ENCODE measurements at regions not wholly inside any gene's neighbourhood (a gene's known extent, or its start where the extent isn't known, plus 50 kb on each side); places are given as distances from the start of the nearest gene placed in this dataset.

DNA sequence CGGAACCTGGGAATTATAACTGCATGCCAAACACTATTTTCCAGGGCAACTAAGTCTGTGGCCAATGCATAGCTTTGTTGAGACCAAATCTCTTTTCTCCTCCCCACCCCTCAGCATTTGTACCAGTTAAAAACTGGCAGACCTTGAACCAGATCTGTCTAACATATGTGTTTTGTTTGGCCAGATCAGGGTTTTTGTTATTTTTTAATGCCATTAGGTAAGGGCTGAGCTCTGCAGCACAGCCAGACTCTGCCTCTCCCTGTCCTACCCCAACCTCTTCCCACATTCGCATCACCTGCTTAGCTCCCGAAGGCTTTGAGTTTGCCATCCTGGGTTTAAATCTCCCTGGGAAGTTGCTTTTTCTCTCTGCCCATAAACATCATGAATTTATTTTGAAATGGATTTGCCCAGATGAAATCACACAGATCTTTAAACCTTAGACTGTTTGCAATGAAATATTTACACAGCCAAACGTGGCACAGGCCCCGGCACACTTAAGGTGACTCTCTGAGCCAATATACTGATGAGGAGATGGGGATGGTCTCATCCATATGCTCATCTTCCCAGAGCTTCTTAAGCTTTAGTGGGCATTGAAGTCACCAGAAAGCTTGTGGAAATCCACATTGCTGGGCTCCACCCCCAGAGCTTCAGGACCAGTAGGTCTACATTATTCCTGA lies 54.0 kb upstream of the ALDH1B1 start:
- TF ChIP-seq, protein P1, sequence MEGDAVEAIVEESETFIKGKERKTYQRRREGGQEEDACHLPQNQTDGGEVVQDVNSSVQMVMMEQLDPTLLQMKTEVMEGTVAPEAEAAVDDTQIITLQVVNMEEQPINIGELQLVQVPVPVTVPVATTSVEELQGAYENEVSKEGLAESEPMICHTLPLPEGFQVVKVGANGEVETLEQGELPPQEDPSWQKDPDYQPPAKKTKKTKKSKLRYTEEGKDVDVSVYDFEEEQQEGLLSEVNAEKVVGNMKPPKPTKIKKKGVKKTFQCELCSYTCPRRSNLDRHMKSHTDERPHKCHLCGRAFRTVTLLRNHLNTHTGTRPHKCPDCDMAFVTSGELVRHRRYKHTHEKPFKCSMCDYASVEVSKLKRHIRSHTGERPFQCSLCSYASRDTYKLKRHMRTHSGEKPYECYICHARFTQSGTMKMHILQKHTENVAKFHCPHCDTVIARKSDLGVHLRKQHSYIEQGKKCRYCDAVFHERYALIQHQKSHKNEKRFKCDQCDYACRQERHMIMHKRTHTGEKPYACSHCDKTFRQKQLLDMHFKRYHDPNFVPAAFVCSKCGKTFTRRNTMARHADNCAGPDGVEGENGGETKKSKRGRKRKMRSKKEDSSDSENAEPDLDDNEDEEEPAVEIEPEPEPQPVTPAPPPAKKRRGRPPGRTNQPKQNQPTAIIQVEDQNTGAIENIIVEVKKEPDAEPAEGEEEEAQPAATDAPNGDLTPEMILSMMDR (IDR thresholded peaks at IDR 0.05; ENCODE audit: borderline replicate concordance, extremely low read depth, low read length, poor library complexity, severe bottlenecking) = no peak
- no peak for TF ChIP-seq EZH2 (IDR thresholded peaks at IDR 0.05; ENCODE audit: borderline replicate concordance, low read depth, low read length, severe bottlenecking)

Data from DND-41 (cell line).